Aorta (tissue), 5 donors: ENCODE measurements at regions not wholly inside any gene's neighbourhood (a gene's known extent, or its start where the extent isn't known, plus 50 kb on each side); places are given as distances from the start of the nearest gene placed in this dataset.

Experiments used
- ATAC-seq: fragments of 200-7000 bp; cut with Tn5 transposase; one replicate; pipeline ENCODE4 v1.9.1; 2022; ENCODE audit warnings: moderate library complexity; ENCODE audit not compliant: low FRiP score
- DNase-seq, 2 donors: peaks; one replicate each; pipeline ENCODE4 v3.0.0-alpha.2; 2020
- H3K27ac ChIP-seq, 2 donors: one replicate each; pipeline ENCODE4 v1.5.1; 2013; ENCODE audit warnings: low read length in 2 of 2, mild to moderate bottlenecking in 2 of 2, moderate library complexity in 2 of 2, control low read depth in 1 of 2, inconsistent platforms in 1 of 2, low read depth in 1 of 2
- H3K27me3 ChIP-seq, 2 donors: one replicate each; pipeline ENCODE4 v1.6.1; 2013; ENCODE audit warnings: control low read depth in 1 of 2, low read length in 1 of 2, mild to moderate bottlenecking in 1 of 2, moderate library complexity in 1 of 2; ENCODE audit not compliant: insufficient read depth in 2 of 2, control insufficient read depth in 1 of 2
- H3K36me3 ChIP-seq, 2 donors: one replicate each; pipeline ENCODE4 v1.6.1; 2013; ENCODE audit warnings: control low read depth in 1 of 2, low read length in 1 of 2, mild to moderate bottlenecking in 1 of 2; ENCODE audit not compliant: insufficient read depth in 2 of 2, control insufficient read depth in 1 of 2
- H3K4me1 ChIP-seq, 2 donors: one replicate each; pipeline ENCODE4 v1.6.1; 2013; ENCODE audit warnings: low read length in 2 of 2, control low read depth in 1 of 2, mild to moderate bottlenecking in 1 of 2, moderate library complexity in 1 of 2; ENCODE audit not compliant: insufficient read depth in 2 of 2, control insufficient read depth in 1 of 2
- H3K4me3 ChIP-seq, 2 donors: one replicate each; pipeline ENCODE4 v1.5.1; 2013; ENCODE audit warnings: low read length in 2 of 2, control low read depth in 1 of 2, mild to moderate bottlenecking in 1 of 2
- H3K9me3 ChIP-seq: one replicate; pipeline ENCODE4 v1.6.1; 2013; ENCODE audit warnings: mild to moderate bottlenecking, low read length; ENCODE audit not compliant: control insufficient read depth
- WGBS, 2 donors: extraction: QIAGEN DNeasy Blood & Tissue Kit; methylation state at CpG; one replicate each; pipeline ENCODE4 v1.1.7; 2013; 5-methylcytosine and 5-hydroxymethylcytosine counted together
- intact Hi-C, 2 donors: fragments of 100-400 bp; cut with DNase I; formaldehyde crosslinking; loops; one replicate each; pipeline versions ENCODE4 v1.14.2 to v1.15.0; 2022
- donor health status: healthy with polysubstance abuse.
- donor health status: Bipolar disorder and iron deficiency.
- donor health status: DM: no; HTN: no; CAD: no.
- donor health status: DM: no; HTN: no; CAD: no.
- donor health status: DM: yes; HTN: yes; CAD: no.

DNA sequence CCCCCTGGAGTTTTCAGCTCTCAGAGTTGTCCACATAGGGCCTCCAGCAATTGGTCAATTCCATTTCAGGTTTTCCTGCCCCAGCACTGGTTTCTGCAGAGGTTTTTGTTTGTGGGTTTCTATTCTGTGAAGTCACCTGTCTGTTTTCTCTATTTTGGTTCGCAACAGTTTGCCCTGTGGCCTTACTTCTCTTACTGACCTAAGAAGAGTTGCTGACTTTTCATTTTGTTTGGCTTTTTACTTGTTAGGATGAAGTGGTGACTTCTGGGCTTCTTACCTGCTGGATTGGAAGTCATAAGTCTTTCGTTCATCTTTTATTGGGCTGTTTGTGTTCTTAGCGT is 196.4 kb upstream of the PARP11 start:
- no peak overlapping the region for H3K4me3 ChIP-seq
- intact Hi-C loops: no loop called here

DNA sequence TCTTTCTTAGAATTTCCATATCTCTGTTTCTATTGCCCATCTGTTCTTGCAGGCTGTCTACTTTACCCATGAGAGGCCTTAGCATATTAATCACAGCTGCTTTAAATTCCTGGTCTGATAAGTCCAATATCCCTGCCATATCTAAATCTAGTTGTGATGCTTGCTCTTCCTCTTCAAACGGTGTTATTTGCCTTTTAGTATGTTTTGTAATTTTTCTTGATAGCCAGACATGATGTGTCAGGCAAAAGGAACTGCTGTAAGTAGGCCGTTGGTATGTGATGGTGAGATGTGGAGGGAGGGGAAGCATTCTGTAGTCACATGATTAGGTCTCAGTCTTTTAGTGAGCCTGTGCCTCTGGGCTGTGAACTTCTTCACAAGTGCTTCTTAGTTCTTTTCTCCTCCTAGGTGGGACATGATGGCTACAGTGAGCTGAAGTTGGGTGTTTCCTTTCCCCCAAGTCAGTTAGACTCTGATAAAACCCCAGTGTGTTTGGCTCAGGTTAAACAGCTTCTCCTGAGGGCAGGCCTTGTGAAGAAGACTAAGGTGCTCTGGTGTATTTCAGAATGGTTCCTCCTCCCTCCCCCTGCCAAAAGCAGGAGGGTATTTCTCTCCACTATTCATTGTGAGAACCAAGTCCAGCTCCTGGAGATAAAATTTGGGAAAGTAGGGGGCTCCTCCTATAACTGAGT is 195.9 kb upstream of the PARP11 start:
- no peak overlapping the region for H3K27ac ChIP-seq
- DNase-seq (no peak), ATAC-seq (no peak)
- H3K9me3 ChIP-seq: no peaks in the 10 kb centered on the region
- no peaks in the 10 kb centered on the region for H3K4me1 ChIP-seq
- no peaks in the 10 kb centered on the region for H3K27me3 ChIP-seq
- intact Hi-C loops: no loop called here
- H3K4me3 ChIP-seq: no peak overlapping the region
- WGBS, 2 donors: 12 to 16% methylated on average over 2 of the region's 2 CpGs
- no peaks in the 10 kb centered on the region for H3K36me3 ChIP-seq

More for the DNA sequence above, 196.4 kb upstream of the PARP11 start:
- no peaks in the 10 kb centered on the region for H3K9me3 ChIP-seq
- no peak overlapping the region for H3K27ac ChIP-seq
- DNase-seq: no peak
- H3K4me1 ChIP-seq: no peaks in the 10 kb centered on the region
- WGBS, 2 donors: 88 to 91% methylated on average over 3 of the region's 3 CpGs
- no peak for ATAC-seq
- H3K27me3 ChIP-seq: no peaks in the 10 kb centered on the region
- no peaks in the 10 kb centered on the region for H3K36me3 ChIP-seq

DNA sequence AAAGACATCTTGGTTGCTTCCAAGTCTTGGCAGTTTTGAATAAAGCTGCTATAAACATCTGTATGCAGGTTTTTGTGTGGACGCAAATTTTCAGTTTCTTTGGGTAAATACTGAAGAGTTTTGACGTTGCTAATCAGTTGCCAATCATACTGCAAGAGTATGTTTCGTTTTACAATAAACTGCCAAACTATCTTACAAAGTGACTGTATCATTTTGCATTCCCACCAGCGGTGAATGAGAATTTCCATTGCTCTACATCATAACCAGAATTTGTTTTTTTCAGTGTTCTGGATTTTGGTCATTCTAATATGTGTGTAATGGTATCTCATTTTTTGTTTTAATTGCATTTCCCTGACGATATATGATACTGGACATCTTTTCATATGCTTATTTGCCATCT is 190.8 kb upstream of the PARP11 start:
- Histone ChIP-seq H3K4me3 (no peak overlapping the region), H3K4me1 (no peaks in the 10 kb centered on the region), H3K27me3 (no peaks in the 10 kb centered on the region), H3K9me3 (no peaks in the 10 kb centered on the region), H3K27ac (no peak overlapping the region), H3K36me3 (no peaks in the 10 kb centered on the region)
- no peak for ATAC-seq
- intact Hi-C loops: no loop called here
- DNase-seq: no peak
- WGBS, 2 donors: 66 to 74% methylated on average over 5 of the region's 5 CpGs

DNA sequence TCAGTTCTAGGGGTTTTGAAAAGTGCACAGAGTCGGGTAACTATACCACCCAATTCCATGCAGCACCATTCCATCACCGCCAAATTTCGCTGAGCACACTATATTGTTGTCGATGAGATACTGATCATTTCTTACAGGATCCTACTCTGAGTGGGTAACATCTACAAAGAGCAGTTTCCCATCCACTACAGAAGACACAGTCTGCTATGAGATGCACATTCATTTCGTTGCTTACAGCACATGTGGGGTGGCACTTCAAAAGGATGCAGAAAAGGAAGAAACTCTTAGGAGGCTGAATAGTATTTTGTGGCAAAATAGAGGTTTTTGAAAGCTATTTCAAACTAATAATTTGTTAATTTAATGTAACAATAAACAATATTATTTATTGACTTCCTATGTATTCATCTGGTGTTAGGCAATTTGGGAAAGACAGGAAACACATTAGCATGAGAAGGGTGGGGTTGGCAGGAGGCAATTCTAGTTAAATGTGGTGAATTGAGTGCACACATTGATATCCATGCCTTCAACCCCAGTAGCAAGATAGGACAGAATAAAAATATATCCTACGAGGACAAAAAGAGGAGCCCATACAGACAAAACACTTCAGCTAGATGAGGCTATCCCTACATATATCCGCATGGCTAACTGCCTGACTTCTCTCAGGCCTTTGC is 186.8 kb upstream of the PARP11 start:
- ATAC-seq (no peak), DNase-seq (no peak)
- Histone ChIP-seq H3K27me3 (no peaks in the 10 kb centered on the region), H3K9me3 (no peaks in the 10 kb centered on the region), H3K4me3 (no peak overlapping the region), H3K4me1 (no peaks in the 10 kb centered on the region), H3K27ac (no peak overlapping the region), H3K36me3 (no peaks in the 10 kb centered on the region)
- 88 to 89% methylated on average over 7 of the region's 7 CpGs for WGBS, 2 donors
- intact Hi-C loops: no loop called here

DNA sequence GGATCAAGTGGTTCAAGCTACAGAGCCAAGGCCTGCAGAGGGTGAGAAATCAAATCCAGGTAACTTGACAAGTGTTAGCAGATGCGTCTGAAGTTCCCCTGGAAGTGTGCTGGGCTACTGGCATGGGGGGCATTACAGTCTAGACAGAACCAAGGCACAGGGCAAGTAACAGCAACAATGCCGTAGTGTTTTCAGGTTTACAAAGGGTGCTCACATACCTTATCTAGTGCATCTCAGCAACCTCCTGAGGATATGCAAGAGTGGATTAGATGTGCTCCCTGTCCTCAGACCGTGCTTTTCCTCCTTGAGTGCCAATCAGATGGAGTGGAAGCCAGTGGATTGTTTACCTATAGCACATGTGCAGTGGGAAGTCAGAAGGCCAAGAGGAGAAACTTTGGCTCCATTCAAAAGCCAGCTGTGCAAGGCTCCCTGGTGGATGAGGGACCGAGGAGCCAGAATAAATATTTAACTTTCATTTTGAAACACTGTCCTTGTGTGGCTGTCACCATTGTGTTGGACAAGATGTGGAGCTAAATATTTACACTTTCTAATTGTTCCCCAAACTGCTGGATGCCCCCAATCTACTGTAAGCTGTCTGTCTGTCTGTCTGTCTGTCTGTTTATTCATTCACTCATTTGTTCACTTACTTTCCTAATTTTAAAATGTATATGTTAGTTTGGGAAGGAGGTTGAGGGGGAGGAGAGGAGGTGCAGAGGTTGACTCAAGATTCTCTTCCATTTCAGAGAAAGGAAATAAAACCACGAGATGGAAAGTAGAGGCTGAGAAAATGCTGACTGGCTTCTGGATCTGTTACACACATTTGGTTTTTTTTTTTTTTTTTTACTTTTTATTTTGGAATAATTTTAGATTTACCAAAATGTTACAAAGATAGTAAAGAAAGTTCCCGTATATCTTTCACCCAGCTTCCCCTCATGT is 184.0 kb upstream of the PARP11 start:
- Histone ChIP-seq H3K36me3 (no peaks in the 10 kb centered on the region), H3K4me3 (no peak overlapping the region), H3K27ac (no peak overlapping the region), H3K4me1 (no peaks in the 10 kb centered on the region), H3K27me3 (no peaks in the 10 kb centered on the region), H3K9me3 (no peaks in the 10 kb centered on the region)
- intact Hi-C loops: no loop called here
- WGBS, 2 donors: 55 to 59% methylated on average over 6 of the region's 6 CpGs
- ATAC-seq: no peak
- DNase-seq: no peak

DNA sequence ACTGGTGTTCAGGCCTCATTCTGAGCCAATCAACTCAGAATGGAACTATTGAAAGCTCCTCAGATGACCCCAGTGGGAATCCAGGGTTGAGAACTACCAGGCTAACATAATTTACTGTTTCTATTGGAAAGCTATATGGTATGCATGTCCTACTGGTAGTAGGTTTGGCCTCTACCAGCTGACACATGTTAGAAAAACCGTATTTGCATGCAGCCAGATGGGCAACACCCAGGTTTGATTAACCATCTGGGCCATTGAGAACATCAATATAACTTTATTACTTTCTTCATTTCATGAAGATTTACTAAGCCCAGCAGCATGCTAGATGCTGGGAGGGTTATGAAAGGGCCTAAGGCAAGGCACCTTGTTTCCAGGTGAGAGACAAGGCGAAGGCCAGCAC is 181.4 kb upstream of the PARP11 start:
- H3K9me3 ChIP-seq: no peaks in the 10 kb centered on the region
- 94 to 95% methylated on average over 2 of the region's 2 CpGs for WGBS, 2 donors
- no peaks in the 10 kb centered on the region for H3K36me3 ChIP-seq
- H3K27ac ChIP-seq: no peak overlapping the region
- ATAC-seq (no peak), DNase-seq (no peak)
- no peaks in the 10 kb centered on the region for H3K27me3 ChIP-seq
- no peak overlapping the region for H3K4me3 ChIP-seq
- no peaks in the 10 kb centered on the region for H3K4me1 ChIP-seq
- intact Hi-C loops: no loop called here

DNA sequence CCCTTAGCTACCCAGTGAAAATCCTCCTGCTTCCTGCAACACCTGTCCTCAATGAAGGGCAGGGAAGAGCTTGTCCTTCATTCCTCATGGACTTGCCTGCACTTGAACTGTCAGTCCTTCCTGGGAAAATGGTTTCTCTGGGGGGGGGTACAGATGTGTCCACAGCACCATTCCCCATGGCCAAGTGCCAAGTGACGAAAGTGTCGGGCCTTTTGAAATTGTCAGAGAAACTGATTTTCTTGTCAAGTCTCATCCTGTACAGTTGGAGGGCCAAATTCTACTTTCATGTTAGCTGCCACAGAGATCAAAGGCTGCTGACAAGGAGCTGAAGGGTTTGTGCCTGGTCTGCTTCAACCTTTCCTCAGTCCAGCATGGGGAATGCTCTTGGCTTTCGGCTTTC is 179.5 kb upstream of the PARP11 start:
- Histone ChIP-seq H3K4me3 (no peak overlapping the region), H3K27ac (no peak overlapping the region), H3K36me3 (no peaks in the 10 kb centered on the region), H3K27me3 (no peaks in the 10 kb centered on the region), H3K4me1 (no peaks in the 10 kb centered on the region), H3K9me3 (no peaks in the 10 kb centered on the region)
- intact Hi-C loops: no loop called here
- 71 to 87% methylated on average over 3 of the region's 3 CpGs for WGBS, 2 donors
- DNase-seq: no peak
- ATAC-seq: no peak

DNA sequence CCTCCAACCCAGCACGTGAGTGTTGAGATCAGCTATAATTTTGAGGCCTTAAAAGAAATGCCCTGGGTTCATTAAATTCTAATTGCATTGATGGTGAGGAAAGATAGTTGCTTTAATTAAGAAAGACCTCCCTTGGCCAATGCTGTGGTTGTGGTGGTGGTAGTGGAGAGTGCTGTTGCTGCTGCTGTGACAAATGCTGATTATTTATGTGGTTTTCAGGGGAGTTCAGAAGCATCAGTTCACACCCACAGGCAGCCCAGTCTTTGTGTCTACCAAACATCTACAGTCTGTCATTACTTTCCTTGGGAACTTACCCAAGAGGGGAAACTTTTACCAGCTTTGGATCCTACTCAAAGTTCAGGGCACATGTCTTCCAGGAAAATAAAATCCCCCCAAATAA is 178.4 kb upstream of the PARP11 start:
- Histone ChIP-seq H3K27ac (no peak overlapping the region), H3K36me3 (no peaks in the 10 kb centered on the region), H3K9me3 (no peaks in the 10 kb centered on the region), H3K27me3 (no peaks in the 10 kb centered on the region), H3K4me3 (no peak overlapping the region), H3K4me1 (no peaks in the 10 kb centered on the region)
- intact Hi-C loops: no loop called here
- WGBS, 2 donors: 50 to 77% methylated on average over 1 of the region's 1 CpG
- DNase-seq (no peak), ATAC-seq (no peak)
